A549 (cell line): ENCODE measurements at regions not wholly inside any gene's neighbourhood (a gene's known extent, or its start where the extent isn't known, plus 50 kb on each side); places are given as distances from the start of the nearest gene placed in this dataset.

Experiments
- JUNB ChIP-seq: fragments of >200 bp; sonication (Bioruptor Twin); formaldehyde crosslinking; IDR thresholded peaks from 2 replicates; pipeline ENCODE4 v1.6.1; 2016
- MYC ChIP-seq: IDR thresholded peaks from 2 replicates; pipeline ENCODE4 v1.6.1; 2012; ENCODE audit warnings: mild to moderate bottlenecking, inconsistent platforms, low read length, improper control_type of control experiment, borderline replicate concordance
- TP53 ChIP-seq: fragments of 250-450 bp; sonication (Bioruptor Pico); IDR thresholded peaks from 2 replicates; pipeline ENCODE4 v1.5.0; 2021; ENCODE audit warnings: mild to moderate bottlenecking, moderate library complexity
- TF ChIP-seq, protein P1 (sequence below): fragments of >200 bp; sonication (Bioruptor Twin); formaldehyde crosslinking; IDR thresholded peaks from 3 replicates; pipeline ENCODE4 v1.5.1; 2016
- TF ChIP-seq, protein P2 (sequence below): fragments of 250-450 bp; sonication (Bioruptor Pico); IDR thresholded peaks from 2 replicates; pipeline ENCODE4 v1.5.0; 2021; ENCODE audit warnings: mild to moderate bottlenecking, moderate library complexity, borderline replicate concordance

DNA sequence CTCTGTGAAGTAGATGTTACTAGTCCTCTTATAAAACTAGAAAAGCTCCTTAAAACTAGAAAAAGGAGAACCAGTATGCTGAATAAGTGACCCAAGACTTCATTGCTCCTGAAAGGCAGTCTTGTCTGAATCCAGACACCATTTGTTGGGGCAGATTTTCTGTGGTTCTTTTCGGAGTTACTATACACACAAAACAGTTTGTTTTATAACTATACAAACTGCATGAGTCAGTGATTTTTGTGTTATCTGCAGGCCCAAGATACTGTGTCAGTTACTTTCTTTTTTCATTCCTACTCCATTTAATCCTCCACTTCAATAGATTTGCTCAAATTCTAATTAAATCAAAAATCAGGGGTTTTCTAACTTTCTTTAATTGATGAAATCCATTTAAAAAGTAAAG lies 244.6 kb downstream of the ARPP21 start:
- TF ChIP-seq MYC (no peak), TP53 (no peak), JUNB (no peak)
- TF ChIP-seq, protein P1, sequence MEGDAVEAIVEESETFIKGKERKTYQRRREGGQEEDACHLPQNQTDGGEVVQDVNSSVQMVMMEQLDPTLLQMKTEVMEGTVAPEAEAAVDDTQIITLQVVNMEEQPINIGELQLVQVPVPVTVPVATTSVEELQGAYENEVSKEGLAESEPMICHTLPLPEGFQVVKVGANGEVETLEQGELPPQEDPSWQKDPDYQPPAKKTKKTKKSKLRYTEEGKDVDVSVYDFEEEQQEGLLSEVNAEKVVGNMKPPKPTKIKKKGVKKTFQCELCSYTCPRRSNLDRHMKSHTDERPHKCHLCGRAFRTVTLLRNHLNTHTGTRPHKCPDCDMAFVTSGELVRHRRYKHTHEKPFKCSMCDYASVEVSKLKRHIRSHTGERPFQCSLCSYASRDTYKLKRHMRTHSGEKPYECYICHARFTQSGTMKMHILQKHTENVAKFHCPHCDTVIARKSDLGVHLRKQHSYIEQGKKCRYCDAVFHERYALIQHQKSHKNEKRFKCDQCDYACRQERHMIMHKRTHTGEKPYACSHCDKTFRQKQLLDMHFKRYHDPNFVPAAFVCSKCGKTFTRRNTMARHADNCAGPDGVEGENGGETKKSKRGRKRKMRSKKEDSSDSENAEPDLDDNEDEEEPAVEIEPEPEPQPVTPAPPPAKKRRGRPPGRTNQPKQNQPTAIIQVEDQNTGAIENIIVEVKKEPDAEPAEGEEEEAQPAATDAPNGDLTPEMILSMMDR, result no peak
- TF ChIP-seq, protein P2, sequence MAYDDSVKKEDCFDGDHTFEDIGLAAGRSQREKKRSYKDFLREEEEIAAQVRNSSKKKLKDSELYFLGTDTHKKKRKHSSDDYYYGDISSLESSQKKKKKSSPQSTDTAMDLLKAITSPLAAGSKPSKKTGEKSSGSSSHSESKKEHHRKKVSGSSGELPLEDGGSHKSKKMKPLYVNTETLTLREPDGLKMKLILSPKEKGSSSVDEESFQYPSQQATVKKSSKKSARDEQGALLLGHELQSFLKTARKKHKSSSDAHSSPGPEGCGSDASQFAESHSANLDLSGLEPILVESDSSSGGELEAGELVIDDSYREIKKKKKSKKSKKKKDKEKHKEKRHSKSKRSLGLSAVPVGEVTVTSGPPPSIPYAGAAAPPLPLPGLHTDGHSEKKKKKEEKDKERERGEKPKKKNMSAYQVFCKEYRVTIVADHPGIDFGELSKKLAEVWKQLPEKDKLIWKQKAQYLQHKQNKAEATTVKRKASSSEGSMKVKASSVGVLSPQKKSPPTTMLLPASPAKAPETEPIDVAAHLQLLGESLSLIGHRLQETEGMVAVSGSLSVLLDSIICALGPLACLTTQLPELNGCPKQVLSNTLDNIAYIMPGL (CRISPR knock-in tag), result no peak
